ENCODE measurements at regions not wholly inside any gene's neighbourhood (a gene's known extent, or its start where the extent isn't known, plus 50 kb on each side); places are given as distances from the start of the nearest gene placed in this dataset.

DNA sequence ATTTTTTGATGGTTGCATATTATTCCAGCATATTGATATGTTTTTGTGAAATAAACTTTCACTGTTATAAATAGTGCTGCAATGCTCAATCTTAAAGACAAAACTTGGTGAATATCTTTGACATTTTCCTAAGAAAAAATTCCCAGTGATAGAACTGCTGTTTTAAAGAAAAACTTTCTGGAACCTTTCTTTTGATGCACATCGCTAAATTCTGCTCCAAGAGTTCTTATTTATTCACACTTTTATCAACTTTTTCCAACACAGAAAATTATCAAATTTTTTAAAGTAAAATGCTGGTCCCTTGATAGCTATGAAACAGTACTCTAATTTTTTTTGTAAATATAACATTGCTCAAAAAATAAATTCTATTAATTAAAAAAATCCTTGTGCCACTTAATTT is 196.6 kb downstream of the HS3ST3A1 start:
- no peak for DNase-seq

DNA sequence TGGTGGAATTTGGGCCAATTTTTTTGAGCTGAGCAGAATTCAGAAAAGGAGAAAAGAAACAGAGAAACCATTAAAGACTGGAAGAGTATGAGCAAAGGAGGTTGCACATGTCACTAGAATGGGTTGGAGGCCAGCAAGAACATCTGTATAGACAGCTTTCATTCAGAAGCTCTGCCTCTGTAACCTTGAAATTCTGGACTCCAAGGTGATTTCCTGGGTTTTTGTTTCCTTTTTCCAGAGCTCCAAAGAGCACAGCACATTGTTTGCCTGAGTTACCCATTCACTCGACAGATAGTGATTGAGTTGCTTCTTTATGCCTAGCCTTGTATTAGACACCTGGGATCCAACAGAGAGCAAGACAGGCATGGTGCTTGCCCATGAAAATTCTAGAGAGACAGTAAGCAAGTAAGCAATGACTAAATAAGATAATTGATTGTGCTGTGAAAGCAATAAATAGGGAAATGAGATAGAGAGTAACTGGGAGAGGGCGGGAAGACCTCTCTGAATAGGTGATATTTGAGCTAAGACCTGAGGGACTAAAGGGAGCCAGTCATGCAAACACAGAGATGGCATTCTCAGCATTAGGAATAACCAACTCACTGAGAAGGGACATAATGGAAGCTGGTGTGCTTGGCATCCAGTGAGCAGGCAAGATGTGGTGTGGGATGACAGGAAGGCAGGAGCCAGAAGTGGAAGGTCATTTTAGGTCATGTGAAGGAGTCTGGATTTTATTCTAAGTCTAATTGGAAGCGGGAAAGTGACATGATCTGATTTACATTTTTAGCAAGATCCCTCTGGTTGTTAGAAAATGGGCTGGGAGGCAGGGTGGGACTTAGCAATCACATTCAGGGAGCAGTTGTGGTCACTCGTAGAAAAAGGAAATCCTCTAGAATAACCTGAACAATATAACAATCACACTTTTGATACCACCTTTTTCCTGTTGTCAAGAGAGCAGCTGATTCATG is 197.5 kb downstream of the HS3ST3A1 start:
- no peak for DNase-seq

DNA sequence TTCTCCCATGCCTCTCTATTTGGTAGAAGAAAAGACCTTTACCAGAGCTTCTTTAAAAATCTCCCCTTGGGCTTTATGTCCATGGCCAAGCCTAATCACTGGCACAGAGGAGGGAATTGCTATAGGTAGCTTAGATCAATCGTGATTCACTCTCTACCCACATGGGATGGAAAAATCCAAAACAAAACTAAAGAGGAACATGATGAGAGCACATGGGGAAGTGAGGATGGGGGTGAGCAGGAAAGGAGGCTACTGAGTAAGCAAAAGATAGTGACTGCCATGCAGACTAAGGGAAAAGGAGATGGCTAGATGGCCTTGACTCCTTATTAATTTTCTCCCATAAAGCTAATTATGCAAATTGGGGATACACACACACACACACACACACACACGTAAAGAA is 201.2 kb downstream of the HS3ST3A1 start:
- DNase-seq = no peak

DNA sequence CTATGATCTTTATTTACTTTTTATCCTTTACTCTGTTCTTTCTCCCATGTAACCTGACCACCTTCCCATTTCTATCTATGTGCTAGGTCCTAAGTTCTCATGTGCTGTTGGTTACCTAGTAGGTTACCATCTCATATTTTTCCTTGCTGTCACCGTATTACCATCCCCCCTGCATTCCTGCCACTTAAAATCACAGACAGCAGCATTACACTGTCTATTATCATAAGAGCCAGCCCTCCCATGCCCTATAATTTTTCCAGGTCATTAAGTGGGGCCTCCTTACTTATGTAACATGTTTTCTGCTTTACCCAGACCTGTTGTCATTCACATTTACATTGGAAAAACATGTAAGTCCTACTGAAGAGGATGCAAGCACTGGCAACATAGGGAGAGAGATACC is 202.9 kb downstream of the HS3ST3A1 start:
- no peak for DNase-seq

DNA sequence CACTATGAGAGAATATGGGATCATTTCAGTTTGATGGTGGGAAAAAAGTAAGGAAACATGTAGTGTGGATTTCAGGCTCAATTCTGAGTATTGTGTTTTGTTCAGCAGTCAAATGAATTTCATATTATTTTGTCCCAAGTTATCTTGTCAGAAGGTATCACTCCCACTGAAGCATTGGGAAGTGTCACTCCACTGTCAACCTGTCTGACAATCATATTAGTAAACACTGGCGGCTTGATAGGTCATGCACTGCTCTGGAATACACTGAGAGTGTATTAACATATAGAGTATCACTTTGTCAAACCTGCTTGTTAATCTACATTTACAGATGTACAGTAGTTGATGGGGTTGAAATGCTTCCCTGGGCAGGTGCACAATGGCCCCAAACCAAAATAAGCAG is 203.6 kb downstream of the HS3ST3A1 start:
- no peak for DNase-seq

DNA sequence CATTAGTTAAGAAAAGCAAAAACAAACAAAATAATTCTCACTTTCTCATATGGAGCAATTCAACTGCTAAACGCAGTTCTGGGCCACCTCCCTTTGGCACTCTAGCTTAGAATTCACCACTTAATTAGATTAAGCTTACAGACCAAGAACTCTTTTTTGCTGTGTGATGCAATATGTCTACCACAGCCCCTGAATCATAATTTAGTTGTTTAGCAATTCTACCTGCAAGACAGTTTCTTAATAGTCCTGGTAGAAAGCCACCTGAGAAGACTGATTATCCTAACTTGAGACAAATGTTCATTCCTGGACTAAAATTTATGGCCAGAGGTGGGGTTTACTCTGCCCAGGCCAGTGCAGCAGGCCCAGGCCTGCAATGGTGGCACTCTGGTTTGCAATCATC is 205.9 kb downstream of the HS3ST3A1 start:
- no peak for DNase-seq

DNA sequence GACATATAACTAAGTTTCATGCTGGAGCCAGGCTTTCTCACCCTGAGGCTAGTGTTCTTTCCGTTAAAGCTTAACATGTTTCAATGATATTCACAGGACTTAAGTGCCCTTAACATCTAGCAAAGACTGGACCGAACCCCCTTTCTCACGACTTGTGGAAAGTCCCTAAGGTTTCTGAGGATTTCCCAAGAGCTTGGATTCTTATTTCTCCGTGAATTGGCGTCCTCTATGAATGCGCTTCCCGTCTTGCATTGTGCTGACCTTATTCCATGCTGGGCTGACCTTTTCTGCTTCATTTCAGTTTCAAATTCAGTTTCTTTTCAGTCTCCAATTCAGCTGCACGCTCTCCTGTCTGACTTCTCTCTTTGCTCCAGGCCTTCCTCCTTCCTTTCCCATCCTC is 206.4 kb downstream of the HS3ST3A1 start:
- DNase-seq = no peak

DNA sequence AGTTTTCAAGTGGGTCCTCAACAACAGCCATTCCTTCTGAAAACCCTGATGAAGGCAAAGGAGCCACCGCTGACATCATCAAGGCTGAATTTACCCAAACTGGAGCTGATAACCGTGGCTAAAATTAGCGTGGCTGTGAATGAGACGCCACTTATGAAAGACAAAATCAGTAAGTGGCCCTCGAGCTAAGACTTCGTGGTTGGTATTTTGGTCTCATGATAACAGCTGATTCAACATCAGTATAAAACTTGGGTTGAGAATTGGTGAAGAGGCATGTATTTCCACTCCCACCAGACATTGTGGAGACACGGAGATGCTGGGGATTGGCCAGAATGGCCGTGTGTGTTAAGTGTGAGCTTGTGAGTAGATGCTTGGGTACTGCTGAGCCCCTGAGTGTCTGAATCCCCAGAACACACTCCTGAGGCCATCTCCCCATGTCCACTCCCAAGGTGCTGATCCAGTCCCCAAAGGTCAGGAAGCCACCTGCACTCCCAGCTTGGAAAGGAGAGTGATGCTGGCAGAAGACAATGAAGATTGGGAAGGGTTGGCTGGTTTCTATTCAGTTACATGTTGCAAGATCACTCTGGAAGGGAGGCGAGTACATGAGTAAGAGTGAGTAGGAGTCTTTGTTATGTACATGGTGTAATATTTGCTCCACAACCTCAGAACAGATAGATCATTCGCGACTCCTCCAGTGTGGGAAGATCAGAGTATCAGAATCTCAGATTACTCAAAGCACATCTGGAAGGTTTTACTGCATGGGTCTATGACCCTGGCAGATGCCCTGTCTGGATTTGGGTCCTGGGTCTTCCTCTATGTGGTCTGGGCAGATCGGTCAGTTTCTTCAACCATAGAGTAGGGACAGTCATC is 207.7 kb downstream of the HS3ST3A1 start:
- DNase-seq = no peak

DNA sequence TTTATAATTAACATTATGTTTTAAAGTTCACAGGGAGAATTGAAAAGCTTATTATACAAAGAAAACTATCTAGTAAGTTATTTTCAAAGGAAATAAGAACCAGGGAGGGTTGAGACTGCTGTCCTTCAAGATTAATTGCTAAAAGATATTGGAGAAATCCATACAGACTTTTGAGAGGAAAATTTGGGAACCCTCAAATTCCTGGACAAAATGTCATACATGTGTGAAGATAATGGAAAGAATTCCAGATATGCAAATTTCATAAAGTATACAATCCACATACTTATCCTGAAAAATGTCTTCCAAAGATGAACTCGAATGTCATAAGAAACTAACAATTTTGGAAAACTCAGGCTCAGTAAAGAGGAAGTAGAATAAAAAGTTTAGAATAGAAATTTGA is 213.8 kb downstream of the HS3ST3A1 start:
- DNase-seq = no peak

DNA sequence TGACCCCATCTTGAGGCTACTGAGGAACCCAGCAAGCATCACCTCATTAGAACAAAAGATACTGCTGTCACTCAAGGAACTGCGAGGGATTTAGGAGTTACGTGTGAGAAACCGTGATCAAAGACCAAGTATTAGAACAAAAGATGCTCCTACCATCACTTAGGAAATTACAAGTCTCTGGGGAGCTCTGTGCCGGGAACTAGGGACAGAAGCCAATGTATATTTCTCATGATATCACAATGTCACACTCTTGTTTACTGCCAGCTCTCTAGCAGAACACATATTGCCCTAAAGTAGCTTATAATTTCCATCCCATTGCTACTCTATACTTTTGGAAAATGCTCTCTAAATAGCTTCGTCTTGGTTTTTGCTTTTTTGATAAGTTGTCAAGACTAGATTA is 214.5 kb downstream of the HS3ST3A1 start:
- DNase-seq = no peak

DNA sequence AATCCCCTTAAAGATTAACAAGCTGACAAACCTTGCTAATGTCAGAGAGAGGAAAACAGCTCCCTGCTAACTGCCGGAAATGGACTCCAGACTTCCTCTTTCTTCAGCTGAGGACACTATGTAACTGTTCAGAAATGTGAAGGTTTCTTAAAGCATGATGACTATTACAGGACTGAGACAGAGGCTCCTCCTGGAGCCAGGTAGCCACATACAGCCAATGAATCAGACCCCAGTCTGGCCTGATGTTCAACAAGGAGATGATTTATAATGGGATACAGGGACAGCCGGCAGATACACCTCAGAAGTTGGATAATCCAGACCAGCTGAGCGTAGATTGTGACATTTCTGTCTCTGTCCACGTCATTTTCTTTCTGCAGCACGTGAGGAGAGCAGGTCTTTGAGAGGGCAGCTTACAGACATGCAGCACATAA is 216.2 kb downstream of the HS3ST3A1 start:
- DNase-seq = no peak

DNA sequence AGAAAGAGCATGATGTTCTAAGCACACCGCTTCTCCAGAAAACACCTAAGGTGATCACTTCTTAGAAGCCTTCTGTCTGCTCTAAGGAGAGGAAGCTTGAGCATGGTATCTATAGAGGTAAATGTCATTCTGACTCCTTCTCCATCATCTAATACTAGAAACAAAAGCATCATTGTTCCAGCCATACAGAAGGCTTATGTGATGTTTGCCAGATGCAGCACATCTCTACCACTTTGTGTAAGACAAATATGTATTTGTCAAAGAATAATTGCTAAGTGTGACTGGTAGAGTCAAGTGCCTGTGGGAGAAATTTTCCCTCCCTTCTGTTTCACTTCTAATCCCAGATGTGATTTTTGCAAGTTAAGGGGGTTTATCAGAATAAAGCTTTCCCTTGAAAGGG is 217.1 kb downstream of the HS3ST3A1 start:
- DNase-seq = no peak

DNA sequence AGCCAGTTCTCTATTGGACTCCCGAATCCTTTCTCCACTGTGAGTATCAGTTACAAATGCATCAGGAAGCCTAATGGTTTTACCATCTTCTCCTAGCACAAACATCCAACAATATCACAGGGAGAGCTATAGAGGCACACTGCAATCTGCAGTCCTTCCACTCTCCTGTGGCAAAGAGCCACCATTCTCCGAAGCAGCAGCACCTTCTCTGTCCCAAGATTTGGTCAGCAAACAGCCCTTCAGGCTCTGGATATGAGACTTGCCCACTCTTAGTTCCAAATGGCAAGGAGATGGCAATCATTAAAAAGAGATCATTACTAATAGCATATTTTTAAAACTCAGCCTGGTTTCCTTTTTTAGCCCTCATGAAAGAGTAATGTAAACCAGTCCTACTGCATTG is 223.4 kb downstream of the HS3ST3A1 start:
- DNase-seq = no peak

DNA sequence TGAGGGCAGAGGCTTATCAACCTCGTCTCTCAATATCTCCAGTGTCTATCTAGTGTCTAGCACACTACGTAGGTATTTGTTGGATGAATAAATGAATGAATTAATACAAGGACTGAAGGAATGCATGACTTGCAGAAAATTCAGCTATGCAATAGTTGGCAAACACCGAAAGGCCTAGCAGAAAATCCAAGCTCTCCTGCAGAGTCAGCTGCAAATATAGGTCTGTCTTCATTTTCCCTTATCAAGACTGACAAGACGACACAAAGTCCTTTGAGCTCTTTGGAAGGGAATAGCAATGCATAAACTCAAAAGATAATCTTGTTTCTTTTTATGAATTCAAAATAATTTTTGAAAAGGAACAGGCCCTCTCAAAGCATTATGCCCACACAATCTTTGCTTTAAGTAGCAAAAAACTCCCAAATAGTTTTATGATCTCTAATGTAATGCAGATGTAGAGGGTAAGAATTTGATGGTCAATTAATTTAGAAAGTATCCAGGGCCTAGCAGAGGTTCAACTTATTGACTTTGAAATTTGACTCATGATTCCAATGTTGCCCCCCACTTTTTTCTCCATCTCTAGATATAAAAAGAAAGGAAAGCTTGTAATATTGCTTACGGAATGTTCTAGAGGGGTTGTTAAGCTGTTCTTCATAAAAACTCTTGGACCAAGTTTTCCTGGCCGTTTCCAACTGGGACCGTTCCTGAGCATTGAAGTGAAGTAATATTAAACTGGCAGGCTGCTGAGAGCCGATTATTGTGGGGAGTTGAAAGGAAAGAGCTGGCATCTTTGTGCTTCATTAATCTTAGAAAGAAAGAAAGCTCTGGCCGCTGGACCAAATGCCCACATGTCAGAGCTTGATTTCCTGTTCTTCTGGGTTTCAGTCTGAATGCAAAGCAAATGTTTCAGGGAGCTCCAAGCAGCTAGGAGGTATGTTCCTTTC is 227.3 kb downstream of the HS3ST3A1 start:
- DNase-seq = no peak

DNA sequence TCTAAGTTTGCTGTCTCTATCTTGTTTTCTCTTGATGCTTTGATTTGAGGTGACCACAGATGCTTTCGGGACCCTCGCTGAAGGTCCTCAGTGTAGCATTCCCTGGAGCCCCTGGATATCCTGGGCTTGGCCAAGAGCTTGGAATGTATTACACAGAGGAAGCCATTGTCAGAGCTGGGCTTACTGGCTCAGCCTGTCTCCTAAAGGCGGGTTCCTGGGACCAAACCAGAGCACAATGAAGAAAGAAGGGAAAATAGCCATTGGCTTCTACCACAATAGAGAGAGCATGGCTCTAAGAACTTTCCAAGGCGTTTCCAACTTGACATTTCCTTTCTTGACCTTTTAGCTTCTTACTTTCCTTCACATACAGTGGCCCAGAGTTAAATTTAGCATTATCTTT is 229.3 kb downstream of the HS3ST3A1 start:
- no peak for DNase-seq

DNA sequence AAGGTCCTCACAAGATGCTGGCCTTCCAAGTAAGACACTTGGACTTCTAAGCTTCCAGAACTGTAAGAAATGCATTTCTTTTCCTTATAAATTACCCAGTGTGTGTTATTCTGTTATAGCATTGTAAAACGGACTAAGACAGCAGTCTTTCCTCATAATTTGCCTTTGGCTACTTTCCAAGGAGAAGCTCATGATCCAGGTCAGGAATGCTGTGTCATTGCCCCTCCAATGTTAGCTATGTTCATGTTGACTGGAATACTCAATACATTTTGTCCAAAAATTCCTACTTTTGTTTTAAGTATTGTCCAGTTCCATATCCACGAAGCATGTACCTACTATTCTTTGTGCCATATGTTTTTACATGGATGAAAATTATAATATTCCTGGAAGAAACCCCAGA is 234.6 kb downstream of the HS3ST3A1 start:
- no peak for DNase-seq

DNA sequence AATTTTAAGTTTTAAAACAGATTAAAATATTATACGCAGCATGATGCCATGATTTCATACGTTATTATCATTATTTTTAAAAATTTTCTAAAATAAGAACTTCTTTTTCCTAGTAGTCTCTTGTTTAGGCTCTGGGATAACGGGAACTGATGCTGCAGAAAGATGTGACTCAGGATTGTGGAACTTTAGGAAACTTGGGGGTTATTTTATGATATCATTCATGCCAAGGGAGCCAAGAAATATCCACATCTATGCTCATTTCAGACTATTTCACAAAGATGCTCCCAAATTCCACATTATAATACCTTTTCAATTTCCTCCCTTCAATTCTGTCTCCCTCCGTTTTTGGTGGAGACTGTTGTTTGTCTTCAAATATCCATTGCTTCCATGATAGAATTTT is 236.4 kb downstream of the HS3ST3A1 start:
- DNase-seq = no peak

DNA sequence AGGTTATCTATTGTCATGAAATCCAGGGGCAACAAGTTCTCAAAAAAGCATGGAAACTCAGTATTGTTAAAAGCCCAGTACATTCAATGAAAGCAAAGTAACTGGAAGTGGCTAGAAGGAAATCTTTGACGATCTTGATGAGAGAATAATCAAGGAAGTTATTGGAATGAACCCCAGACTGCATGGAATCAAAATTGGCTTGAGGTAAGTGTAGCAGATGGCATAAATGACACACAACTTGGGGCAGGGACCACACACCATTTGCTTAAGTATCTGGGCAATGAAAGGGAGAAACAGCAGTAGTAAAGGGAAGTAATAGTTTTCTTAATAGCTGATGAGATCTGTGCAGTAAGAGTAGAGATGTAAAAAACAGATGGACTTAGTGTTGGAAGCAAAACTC is 238.0 kb downstream of the HS3ST3A1 start:
- no peak for DNase-seq

DNA sequence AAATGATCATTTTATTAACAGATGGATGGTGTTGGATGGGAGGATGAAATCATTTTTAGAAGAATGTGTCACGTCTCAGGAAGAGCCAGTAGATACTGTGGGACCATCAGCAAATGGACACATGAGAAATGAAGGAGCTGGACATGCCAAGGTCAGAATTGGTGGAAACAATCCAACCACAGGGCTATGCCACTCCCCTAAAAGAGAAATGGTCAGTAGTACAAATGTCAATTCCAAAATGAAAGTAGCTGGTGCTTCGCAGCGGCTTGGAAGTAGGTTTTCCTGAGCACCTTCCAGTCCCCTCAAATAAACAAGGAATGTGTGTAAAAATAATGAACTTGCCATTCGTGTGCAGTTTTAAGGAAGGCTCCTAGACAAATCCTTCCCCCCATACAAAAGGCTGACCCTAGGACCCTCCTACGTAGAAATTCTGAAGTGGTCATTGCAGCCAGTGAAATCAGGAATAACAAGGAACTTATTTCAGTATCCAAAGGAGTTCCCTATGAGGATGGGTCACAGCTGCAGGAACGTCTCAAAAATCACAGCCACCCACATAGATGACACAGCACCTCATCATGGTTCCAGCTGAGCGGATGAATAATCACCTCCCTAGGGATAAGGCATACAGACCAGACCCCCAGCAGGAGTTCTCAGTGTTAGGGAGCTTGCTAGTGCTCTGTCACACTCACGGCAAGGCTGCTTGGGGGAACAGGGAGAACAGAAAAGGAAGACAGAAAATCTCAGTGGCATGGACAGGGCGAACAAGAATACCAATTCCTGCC is 239.2 kb downstream of the HS3ST3A1 start:
- no peak for DNase-seq

DNA sequence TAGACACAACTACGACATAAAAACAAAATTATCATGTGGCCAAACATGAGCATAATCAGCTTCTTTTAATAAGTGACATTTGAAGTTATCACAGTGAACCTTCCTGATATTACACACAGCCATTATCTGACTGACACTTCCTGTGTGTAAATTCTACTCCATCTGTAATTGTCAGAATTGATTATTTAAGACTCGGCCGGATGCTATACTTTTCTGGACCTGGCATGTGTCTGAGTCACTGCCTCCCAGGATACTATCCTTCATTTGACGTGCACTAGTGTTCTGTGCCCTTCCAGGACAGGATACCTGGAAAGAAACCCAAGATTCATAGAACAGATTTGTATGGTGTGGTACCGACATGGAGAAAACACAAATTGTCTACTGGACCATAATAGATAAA is 242.0 kb downstream of the HS3ST3A1 start:
- DNase-seq = no peak

DNA sequence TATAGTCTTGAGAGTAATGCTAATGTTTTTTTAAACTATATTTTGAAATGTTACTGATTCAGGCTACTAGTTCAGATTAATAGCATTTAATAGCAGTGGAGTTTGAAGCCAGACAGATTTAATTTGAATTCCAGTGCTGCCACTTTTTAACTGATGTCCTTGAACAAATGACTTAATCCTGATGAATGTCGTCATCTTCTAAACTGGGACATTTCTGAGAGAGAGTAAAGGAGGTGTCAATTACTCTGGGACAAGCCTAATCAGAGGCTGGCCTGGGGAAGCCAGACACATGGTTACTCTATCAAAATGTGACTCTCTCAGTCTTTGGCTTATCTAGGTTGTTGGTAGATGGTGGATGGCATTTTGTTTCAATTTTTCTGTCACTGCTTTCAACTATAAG is 246.7 kb downstream of the HS3ST3A1 start:
- DNase-seq = no peak

DNA sequence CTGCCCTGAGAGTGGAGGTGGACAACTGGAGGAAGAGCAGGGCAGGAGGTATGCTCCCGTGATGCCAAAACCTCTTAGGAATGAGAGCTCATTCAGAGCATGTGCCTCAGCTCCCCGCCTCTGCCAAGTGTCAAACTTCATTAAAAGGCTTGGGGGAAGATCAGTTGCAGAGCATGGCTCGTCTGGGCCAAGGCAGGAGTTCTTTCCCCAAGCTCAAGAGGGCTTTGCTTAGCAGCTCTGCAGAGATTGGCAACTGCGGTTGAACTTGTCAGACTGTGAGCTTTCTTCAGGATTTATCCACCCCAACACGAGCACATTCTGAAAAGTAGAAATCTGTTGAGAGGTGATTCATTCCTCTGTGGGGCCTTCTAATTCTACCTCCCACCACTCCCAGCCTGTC is 248.1 kb downstream of the HS3ST3A1 start:
- DNase-seq = no peak
